Erythroblast (primary cell): ENCODE measurements at regions not wholly inside any gene's neighbourhood (a gene's known extent, or its start where the extent isn't known, plus 50 kb on each side); places are given as distances from the start of the nearest gene placed in this dataset.

Experiments
- DNase-seq, 2 experiments: peaks; one replicate each; lab custom pipeline; 2025; lab: John Stamatoyannopoulos, UW
- GATA1 ChIP-seq: IDR thresholded peaks from 2 replicates; pipeline ENCODE4 v1.6.1; 2011; ENCODE audit warnings: low read depth, mild to moderate bottlenecking, control low read depth, low read length, moderate library complexity
- POLR2A ChIP-seq: IDR thresholded peaks from 2 replicates; pipeline ENCODE4 v1.6.1; 2011; ENCODE audit warnings: mild to moderate bottlenecking, low read length

DNA sequence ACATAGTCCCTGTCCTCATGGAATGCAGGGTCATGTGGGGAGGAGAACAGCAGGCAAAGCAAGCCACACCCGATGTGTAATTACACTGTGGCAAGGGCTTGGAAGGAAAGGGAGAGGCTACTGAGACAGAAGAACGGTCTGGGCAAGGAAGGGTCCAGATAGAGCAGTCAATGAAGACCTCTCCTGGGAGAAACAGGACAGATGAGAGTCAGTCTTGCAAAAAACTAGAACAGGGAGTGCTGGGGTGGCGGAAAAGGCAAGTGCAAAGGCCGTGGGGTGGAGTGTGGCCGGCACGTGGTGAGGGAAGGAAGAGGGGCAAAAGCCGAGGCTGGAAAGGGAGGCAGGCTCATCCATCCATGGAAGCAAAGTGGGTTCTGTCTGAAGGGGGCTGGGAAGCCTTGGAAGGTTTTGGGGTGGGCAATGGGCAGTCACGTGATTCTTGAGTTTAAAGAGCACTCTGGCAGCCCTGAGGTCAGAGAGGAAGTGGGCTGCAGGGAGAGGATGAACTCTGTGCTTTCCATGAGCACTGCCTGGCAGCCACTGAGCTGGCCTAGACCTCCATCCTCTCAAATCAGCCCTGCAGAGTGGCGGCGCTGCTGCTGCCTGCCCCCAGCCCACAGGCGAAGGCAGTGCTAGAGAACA is 182.2 kb downstream of the INHBB start:
- TF ChIP-seq POLR2A (no peak), GATA1 (no peak)
- no peak for DNase-seq

DNA sequence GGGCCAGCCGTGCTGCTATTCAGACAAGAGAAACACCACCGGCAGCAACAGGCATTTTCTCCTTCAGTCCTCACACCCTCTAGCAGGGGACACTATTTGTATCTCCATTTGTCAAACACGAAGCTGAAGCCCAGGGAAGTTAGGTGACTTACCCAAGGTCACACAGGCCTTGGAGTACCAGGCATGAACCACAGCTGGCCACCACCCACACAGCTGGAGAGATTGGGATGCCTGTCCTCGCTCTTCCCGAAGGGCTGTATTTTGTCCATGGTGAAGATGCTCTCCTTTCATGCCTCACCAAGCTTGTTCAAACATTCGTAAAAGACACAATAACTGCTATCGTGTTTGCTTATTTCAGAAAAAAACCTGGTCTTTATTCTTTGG is 182.7 kb downstream of the INHBB start:
- no peak for DNase-seq
- TF ChIP-seq POLR2A (no peak), GATA1 (no peak)

DNA sequence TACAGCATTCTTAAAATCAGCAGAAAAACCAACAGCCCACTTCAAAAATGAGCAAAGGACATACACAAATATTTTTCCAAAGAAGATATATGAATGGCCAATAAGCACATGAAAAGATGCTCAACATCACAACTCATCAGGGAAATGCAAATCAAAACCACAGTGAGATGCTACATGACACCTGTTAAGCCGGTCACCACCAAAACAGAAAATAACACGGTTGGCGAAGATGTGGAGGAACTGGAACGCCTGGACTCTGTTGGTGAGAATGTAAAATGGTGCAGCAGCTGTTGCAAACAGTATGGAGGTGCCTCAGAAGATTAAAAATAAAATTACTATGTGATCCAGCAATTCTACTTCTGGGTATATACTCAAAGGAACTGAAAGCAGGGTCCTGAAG is 184.8 kb downstream of the INHBB start:
- no peak for TF ChIP-seq POLR2A
- no peak for TF ChIP-seq GATA1
- no peak for DNase-seq

DNA sequence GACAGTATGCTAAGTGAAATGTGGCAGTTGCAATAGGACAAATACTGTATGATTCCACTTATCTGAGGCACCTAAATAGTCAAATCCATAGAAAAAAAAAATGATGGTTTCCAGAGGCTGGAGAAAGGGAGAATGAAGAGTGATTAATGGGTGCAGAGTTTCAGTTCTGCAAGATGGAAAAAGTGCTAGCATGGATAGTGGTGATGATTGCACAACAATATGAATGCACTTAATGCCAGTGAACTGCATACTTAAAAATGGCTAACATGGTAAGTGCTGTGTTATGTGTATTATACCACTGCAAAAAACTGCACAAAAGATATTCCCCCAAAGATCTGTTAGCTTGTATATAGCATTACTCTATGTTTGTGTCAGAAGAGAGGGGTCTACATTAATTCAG is 185.4 kb downstream of the INHBB start:
- DNase-seq: no peak
- no peak for TF ChIP-seq GATA1
- TF ChIP-seq POLR2A: no peak

DNA sequence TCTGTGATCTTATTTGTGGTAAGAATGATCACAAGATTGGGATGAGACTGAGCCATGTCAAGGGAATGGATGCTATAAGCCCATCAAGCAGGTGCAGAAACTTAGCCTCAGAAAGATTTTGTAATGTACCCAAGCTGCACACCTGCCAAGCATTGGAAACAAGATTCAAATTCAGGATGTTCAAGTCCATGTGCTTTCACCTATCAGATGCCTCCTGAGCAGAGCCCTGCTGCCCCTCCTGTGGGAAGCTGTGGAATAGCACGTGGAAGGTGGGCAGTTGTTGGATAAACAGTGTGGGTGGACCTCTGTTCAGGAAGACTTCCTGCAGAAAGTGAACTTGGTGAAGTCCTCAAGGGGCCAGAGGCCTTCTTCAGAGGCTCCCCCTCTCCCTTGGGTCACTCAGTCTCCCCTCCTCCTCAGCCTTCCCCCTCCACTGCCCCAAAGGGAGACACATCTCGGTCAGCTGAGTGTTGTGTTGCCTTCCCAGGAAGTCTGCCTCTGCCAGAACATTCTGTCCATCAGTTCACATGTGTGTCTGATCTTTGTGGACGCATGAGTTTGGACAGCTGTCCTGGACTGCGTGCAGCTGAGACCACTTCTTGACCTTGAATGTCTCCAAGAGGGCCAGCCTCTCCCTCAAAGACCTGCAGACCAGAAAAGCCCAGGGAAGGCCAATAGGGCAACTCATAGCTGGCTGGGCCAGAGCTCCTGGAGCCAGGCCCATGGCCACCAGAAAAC is 186.1 kb downstream of the INHBB start:
- TF ChIP-seq GATA1 (no peak), POLR2A (no peak)
- no peak for DNase-seq

DNA sequence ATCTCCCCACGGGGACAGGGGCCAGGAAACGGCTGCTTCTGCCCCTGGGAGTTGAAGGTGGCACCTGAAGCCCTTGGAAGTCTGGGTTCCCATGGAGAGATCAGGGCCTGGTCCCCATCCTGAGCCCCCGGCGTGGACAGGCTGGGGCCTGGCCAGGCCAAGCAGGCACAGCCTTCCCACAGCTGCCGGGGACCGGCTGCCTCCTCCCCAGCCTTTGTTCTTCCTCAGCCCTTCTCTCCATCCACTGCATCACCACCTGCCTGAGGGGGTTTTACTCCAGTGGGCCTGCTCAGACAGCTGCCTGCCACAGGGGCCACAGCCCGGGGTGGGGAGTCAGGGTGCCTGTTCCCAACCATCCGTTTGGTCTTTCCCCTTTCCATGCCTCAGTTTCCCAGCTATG is 187.7 kb downstream of the INHBB start:
- DNase-seq: no peak
- TF ChIP-seq GATA1: no peak

DNA sequence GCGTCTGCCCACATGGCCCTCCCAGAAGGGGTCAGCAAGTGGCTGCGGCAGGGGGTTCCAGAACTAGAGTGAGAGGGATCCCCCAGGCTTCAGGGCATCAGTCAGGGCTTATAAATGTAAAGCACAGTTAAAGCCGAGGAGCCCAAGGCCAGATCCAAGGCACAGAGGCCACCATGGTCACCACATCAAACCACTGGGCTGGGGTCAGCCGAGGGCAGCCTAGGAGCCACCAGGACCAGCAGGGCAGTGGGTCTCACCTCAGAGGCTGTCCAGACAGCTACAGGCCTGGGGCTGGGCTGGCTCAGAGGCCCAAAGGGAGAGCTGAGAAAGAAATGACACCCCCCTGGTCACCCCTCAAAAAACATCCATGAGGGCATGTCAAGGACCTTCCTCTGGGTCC is 188.5 kb downstream of the INHBB start:
- DNase-seq: no peak
- TF ChIP-seq GATA1 (no peak), POLR2A (no peak)

DNA sequence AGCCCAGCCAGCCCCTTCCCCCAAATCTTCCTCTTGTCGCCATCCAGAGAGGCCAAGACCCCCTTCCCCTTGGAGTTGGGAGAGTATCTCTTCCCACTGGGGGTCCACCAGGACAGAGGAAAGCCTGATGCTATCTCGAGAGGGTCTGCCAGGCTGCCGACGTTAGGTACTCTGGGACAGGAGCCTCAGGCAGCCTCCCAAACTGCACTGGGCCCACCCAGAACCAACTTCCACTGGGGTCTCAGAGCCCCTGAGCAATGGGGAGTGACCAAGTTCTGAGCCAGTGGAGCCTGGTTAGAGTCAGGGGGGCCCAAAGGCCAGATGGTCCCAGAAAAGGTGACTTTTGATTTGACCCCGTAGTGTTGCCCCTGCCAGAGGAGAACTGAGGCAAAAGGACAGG is 189.1 kb downstream of the INHBB start:
- TF ChIP-seq POLR2A (no peak), GATA1 (no peak)
- DNase-seq: no peak

DNA sequence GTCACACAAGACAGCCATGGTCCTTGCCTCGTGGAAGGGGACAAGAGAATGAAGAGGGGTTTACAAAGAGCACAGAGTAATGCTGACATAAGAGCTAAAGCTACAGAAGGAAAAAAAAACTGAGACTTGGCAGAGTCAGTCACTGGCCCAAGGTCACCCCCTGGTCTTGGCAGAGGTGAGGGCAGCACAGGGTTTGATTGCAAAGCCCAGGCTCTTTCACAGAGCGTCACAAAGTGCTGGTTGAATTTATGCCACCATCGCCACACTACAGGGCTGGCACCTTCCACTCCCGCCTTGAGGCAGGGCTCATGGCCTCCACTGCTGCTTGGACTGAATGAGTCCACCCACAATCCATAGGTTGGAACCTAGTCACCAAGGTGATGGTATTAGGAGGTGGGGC is 190.2 kb downstream of the INHBB start:
- TF ChIP-seq POLR2A (no peak), GATA1 (no peak)
- no peak for DNase-seq

DNA sequence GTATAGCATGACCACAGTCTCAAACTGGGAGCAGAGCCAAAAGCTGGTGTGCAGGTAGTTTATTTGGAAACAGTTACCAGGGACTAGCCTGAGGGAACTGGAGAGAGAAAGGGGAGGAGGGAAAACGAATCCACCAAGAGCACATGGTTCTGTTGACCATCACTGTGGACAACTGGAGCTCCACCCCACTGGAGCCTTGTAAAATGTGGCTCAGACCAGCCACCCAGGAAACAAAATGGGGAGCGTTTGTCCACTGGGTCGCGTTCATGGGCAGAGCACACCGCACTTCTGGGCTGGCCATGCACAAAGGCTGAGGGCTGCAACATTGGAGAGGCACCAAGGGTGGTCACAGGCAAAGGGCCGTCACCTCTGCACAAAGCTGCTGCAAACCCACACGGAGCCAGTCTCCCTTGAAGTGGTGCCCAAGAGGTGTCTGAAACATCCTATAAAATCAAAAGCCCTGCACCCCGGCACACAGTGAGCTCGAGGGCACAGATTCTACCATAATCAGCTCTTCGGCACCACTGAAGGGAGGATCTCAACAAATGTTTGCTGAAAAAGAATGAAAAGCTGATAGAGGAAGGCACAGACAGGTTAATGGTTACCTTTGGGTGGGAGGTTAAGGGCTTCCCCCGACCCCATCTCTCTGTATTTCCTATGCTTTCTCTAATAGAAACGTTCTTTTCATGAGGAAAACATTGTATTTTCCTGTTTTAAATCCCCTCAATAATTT is 192.9 kb downstream of the INHBB start:
- TF ChIP-seq POLR2A: no peak
- no peak for TF ChIP-seq GATA1
- DNase-seq: no peak

DNA sequence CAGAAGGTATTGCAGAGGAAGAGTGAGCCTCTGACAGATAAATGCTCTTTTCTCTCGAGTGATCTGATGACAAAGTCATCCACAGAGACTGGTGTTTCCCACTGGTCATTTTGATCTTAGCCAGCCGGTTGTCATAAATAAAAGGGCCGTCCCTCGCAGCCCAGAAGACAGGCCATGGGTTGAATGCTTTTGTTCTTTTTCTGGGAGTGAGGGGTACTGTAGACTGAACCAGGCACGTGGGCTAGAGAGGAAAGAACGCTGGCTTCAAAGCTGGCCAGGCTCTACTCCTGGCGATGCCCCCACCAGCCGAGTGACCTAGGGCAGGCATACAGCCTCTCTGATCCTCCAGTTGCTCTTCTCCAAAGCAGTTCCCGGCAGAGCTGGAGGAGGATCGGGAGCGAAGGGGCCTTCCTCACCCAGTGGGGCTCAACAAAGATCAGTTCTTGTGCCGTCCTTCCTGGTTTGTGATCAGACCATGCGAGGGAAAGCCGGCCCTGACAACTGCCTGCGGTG is 193.5 kb downstream of the INHBB start:
- no peak for DNase-seq
- no peak for TF ChIP-seq POLR2A
- TF ChIP-seq GATA1: no peak

DNA sequence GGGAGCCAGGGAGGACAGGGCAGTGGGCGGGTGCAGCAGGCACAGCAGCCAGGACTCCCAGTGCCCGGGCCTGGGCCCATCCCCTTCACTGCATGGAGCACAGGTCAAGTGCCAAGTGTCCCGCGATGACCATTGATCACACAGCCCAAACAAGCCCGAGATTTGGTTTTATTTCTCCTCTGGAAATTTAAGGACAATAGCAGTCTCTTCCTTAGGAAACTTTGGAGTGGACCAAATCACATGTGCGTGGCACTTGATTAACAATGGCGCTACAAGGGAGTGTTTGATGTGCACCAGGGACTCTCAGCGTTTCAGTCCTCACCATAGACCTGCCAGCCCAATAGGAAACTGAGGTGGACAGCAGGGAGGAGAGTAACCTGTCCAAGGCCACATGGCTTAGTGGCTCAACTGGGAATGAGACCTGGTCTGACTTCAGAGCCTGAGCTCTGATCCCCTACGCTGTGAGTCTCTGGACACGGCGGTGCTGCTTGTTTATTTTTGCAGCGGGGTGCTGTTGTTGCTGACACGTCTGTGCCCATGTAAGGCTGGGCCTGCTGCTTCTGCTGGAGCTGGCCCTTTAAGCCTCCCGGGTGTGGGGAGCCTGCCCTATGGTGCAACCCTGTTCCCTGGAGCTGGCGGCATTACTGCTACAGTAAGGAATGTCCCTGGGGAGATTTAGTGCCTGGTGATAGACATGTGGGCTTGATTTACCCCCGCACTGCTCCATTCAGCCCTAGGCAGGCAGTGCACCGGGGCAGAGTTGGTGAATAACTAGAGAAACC is 194.2 kb downstream of the INHBB start:
- TF ChIP-seq GATA1 (no peak), POLR2A (no peak)
- no peak for DNase-seq

DNA sequence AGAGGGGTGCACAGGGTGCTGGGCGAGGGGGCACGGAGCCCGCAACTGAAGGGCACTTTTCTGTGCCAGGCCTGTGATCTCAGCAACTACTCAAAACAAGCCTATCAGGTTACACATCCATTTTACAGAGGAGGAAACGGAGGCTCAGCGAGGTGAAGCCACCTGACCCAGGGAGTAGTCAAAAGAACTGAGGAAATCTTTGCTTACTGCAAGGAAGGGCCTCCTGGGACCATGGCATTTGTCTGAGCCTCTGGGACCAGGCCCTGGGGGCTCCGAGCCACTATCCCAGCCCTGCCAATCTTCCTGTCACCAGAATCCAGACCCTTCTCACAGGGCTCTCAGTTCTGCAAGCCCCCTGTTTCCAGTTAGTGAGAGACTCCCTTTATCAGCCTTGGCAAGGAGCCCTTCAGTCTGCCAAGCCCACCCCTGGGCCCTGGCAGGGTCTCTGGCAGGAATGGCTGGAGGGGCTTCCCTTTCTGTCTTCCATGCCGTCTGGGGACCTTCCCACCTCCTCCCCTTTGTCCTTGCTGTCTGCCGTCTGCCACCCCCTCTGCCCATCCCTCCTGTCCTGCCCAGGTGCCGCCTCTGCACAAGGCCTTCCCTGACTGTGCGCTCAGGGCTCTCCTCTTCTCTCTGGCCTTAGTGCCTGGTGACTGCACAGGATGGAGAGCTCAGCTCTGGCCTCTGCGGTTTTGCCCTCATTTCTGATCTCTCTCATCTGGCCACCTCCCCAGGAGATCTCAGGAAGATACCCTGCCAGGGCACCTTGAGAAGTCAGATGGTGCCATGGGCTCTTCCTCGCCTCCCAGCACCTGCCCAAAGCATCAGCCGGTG is 194.7 kb upstream of the GLI2 start:
- TF ChIP-seq POLR2A (no peak), GATA1 (no peak)
- no peak for DNase-seq

DNA sequence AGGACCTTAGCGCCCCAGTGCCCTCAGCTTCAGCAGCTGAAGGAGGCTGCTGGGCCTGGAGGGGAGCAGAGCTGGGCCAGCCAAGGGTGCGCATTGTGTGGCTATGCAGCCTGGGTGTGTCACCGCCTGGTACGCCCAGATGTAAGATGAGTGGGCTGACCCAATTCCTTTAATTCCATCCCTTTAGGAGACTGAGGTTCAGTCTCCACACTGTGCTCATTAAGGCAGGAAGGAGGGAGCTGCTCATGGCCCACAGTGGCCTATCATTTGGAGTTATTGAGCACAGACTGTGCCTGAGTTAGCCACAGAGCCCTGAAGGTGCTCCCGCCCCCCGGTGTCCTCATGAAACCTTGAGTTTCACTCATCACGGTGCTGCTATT is 194.1 kb upstream of the GLI2 start:
- DNase-seq: no peak
- TF ChIP-seq POLR2A (no peak), GATA1 (no peak)
